ENCODE measurements at regions not wholly inside any gene's neighbourhood (a gene's known extent, or its start where the extent isn't known, plus 50 kb on each side); places are given as distances from the start of the nearest gene placed in this dataset.
A peak's percentile ranks its signal among the peaks of the same experiment; 100 is the strongest.

DNA sequence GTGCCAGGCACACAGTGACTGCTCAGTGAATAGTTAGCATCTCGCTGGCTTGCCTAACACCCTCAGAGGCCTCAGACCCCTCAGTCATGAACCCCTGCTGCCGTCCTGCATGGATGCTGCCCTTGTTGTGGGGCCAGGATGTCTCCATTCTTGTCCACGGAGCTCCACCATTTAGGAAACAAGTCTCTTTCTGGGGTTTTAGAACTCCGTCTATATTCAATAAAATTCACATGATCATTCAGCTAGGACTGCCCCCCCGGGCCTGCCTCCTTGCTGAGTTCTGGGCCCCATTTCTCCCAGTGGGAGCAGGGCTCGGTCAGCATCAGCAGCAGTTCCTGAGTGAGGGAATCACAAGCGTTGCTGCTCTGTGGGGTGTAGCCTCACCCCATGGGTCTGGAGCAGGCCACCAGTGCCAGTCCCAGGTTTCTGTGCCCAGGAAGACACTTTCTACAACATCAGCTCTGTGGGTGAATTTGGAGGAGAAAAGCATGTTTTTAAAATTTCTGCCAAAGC, 134.1 kb downstream of the RHOU start:
- H3K9me3 ChIP-seq (ENCODE audit: control insufficient read depth in 2 of 2, low read length in 2 of 2), result no peaks in the 10 kb centered on the region
- H3K36me3 ChIP-seq (ENCODE audit: control insufficient read depth in 2 of 2, insufficient read depth in 2 of 2, low read length in 2 of 2), result no peaks in the 10 kb centered on the region
- H3K9ac ChIP-seq (ENCODE audit: low read length in 2 of 2), result no peak overlapping the region
- H3K4me1 ChIP-seq (ENCODE audit: control insufficient read depth, insufficient read depth, low read length), result peaks cover 6% of the 10 kb centered on the region
- H3K4me3 ChIP-seq (ENCODE audit: low read length in 2 of 2), result no peak overlapping the region
- H3K27ac ChIP-seq (ENCODE audit: low read length), result no peak overlapping the region
- H3K27me3 ChIP-seq (ENCODE audit: control insufficient read depth in 1 of 2, insufficient read depth in 2 of 2, low read length in 2 of 2), result no peaks in the 10 kb centered on the region

DNA sequence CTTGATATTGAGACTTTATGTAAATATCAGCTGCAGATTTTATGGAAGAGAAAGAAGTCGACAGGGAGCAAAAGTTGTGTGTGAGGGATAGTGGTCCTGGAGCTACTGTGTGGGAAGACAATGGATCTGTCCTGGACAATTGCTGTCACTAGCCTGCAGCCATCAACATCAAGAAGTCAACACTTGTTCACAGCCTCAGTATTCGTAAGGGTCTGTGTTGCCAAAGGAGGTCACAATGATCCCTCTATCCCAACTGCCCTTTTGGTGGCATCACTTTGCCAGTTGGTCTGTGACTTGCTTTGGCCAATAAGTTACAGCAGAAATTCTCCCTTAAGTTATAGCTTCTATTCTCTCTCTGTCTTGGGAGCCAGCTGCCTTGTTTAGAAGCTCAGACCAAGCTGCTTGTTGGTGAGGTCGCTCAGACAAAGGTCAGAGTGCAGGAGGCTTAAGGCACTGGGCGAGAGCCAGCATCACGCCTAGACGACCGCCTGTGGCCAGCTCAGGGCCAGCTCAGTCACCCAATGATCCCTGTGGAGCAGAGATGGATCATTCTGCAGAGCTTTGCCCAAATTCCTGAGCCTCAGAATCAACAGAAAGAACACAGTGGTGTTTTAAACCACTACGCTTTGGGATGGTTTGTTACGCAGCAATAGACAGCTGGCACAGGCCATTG, 134.9 kb downstream of the RHOU start:
- no peak overlapping the region for H3K4me3 ChIP-seq (ENCODE audit: low read length in 2 of 2)
- H3K27me3 ChIP-seq (ENCODE audit: control insufficient read depth in 1 of 2, insufficient read depth in 2 of 2, low read length in 2 of 2), result no peaks in the 10 kb centered on the region
- peaks cover 6% of the 10 kb centered on the region for H3K4me1 ChIP-seq (ENCODE audit: control insufficient read depth, insufficient read depth, low read length)
- no peaks in the 10 kb centered on the region for H3K36me3 ChIP-seq (ENCODE audit: control insufficient read depth in 2 of 2, insufficient read depth in 2 of 2, low read length in 2 of 2)
- no peaks in the 10 kb centered on the region for H3K9me3 ChIP-seq (ENCODE audit: control insufficient read depth in 2 of 2, low read length in 2 of 2)
- H3K9ac ChIP-seq (ENCODE audit: low read length in 2 of 2), result no peak overlapping the region
- no peak overlapping the region for H3K27ac ChIP-seq (ENCODE audit: low read length)

DNA sequence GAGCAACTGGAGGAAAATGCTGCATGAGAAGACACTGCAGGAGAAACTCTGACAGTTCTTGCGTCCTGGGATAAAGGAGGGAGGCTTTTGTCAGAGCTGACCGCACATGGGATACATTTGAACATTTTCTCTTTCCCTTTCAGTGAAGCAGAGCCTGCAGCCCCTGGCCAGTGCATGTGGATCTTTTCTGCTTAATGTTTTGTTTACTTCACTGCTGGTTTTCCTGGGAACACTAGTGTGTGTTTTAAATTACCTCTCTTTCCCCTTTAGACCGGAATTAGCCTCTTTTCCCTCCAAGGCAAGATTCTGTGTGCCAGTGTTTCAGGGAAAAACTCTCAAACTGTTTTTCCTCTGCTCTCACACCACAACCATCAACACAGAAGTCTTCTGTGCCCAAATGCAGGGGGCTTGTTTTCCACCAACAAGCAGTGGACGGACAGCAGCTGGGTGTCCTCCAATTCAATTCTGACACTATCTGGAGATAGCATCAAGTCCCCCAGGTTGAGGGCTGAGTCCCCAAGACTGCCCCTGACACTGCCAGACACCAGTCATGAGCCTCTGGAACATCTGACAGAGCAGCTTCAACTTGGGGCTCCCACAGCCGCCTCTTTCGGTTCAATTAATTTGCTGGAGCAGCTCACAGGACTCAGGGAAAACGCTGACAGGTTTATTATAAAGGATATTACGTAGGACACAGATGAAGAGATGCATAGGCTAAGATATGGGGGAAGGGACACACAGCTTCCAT, 136.2 kb downstream of the RHOU start:
- Histone ChIP-seq H3K9me3 (ENCODE audit: control insufficient read depth in 2 of 2, low read length in 2 of 2) (no peaks in the 10 kb centered on the region), H3K36me3 (ENCODE audit: control insufficient read depth in 2 of 2, insufficient read depth in 2 of 2, low read length in 2 of 2) (no peaks in the 10 kb centered on the region), H3K27me3 (ENCODE audit: control insufficient read depth in 1 of 2, insufficient read depth in 2 of 2, low read length in 2 of 2) (no peaks in the 10 kb centered on the region), H3K9ac (ENCODE audit: low read length in 2 of 2) (no peak overlapping the region), H3K4me3 (ENCODE audit: low read length in 2 of 2) (peak overlapping the region in 1 of 2 donors; percentile 15), H3K27ac (ENCODE audit: low read length) (no peak overlapping the region), H3K4me1 (ENCODE audit: control insufficient read depth, insufficient read depth, low read length) (peaks cover 6% of the 10 kb centered on the region)

DNA sequence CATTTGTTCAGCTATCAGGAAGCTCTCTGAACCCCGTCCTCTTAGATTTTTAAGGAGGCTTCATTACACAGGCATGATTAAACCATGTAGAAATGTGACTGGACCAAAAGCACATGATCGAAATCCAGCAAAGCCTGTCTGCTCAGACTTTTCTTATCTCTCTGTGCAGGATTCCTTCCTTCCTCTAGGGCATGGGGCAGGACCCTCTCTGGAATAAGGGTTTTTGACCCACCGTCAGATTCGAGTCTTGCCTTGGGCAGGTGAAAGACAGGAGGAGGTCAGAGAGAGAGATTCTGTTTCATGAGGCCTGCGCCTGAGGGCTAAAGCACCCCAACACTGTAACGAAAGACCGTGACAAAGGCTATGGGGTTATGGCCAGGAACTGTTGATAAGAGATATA, 136.8 kb downstream of the RHOU start:
- Histone ChIP-seq H3K9me3 (ENCODE audit: control insufficient read depth in 2 of 2, low read length in 2 of 2) (no peaks in the 10 kb centered on the region), H3K27me3 (ENCODE audit: control insufficient read depth in 1 of 2, insufficient read depth in 2 of 2, low read length in 2 of 2) (no peaks in the 10 kb centered on the region), H3K4me1 (ENCODE audit: control insufficient read depth, insufficient read depth, low read length) (peaks cover 6% of the 10 kb centered on the region), H3K9ac (ENCODE audit: low read length in 2 of 2) (no peak overlapping the region), H3K4me3 (ENCODE audit: low read length in 2 of 2) (no peak overlapping the region), H3K36me3 (ENCODE audit: control insufficient read depth in 2 of 2, insufficient read depth in 2 of 2, low read length in 2 of 2) (no peaks in the 10 kb centered on the region), H3K27ac (ENCODE audit: low read length) (no peak overlapping the region)

DNA sequence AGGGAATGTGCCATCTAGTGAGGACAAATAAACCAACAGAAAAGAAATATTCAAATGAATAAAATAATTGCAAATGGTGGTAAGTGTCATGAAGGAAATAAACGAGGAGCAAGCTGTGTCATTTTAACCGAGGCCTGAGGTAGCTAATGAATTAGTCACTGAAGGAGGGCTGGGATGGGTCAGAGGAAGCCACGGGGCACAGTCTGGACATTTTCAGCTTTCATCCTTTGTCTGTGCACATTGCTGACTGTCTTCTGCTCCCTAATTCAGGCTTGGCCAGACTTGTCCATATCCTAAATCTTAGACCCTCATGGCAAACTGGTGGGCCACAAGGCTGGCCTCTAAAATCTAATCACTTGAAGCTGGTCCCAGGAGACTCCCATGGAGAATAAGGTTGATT, 138.4 kb downstream of the RHOU start:
- Histone ChIP-seq H3K27me3 (ENCODE audit: control insufficient read depth in 1 of 2, insufficient read depth in 2 of 2, low read length in 2 of 2) (no peaks in the 10 kb centered on the region), H3K4me3 (ENCODE audit: low read length in 2 of 2) (no peak overlapping the region), H3K9me3 (ENCODE audit: control insufficient read depth in 2 of 2, low read length in 2 of 2) (no peaks in the 10 kb centered on the region), H3K36me3 (ENCODE audit: control insufficient read depth in 2 of 2, insufficient read depth in 2 of 2, low read length in 2 of 2) (no peaks in the 10 kb centered on the region), H3K27ac (ENCODE audit: low read length) (no peak overlapping the region), H3K9ac (ENCODE audit: low read length in 2 of 2) (no peak overlapping the region), H3K4me1 (ENCODE audit: control insufficient read depth, insufficient read depth, low read length) (peaks cover 6% of the 10 kb centered on the region)

- no peaks in the 10 kb centered on the region for H3K36me3 ChIP-seq (ENCODE audit: control insufficient read depth in 2 of 2, insufficient read depth in 2 of 2, low read length in 2 of 2)
- no peak overlapping the region for H3K9ac ChIP-seq (ENCODE audit: low read length in 2 of 2)
- no peak overlapping the region for H3K27ac ChIP-seq (ENCODE audit: low read length)
- H3K4me3 ChIP-seq (ENCODE audit: low read length in 2 of 2), result no peak overlapping the region
- H3K27me3 ChIP-seq (ENCODE audit: control insufficient read depth in 1 of 2, insufficient read depth in 2 of 2, low read length in 2 of 2), result no peaks in the 10 kb centered on the region
- H3K4me1 ChIP-seq (ENCODE audit: control insufficient read depth, insufficient read depth, low read length), result peaks cover 6% of the 10 kb centered on the region
- H3K9me3 ChIP-seq (ENCODE audit: control insufficient read depth in 2 of 2, low read length in 2 of 2), result no peaks in the 10 kb centered on the region
Observed at GRCh38 chr1:228875741-228876140, 140.5 kb downstream of the RHOU start.

- no peak overlapping the region for H3K4me3 ChIP-seq (ENCODE audit: low read length in 2 of 2)
- no peaks in the 10 kb centered on the region for H3K36me3 ChIP-seq (ENCODE audit: control insufficient read depth in 2 of 2, insufficient read depth in 2 of 2, low read length in 2 of 2)
- peaks cover 3% of the 10 kb centered on the region for H3K4me1 ChIP-seq (ENCODE audit: control insufficient read depth, insufficient read depth, low read length)
- H3K9me3 ChIP-seq (ENCODE audit: control insufficient read depth in 2 of 2, low read length in 2 of 2), result no peaks in the 10 kb centered on the region
- no peak overlapping the region for H3K27ac ChIP-seq (ENCODE audit: low read length)
- H3K27me3 ChIP-seq (ENCODE audit: control insufficient read depth in 1 of 2, insufficient read depth in 2 of 2, low read length in 2 of 2), result no peaks in the 10 kb centered on the region
- H3K9ac ChIP-seq (ENCODE audit: low read length in 2 of 2), result no peak overlapping the region
Observed at GRCh38 chr1:228876187-228876586, 140.9 kb downstream of the RHOU start.

DNA sequence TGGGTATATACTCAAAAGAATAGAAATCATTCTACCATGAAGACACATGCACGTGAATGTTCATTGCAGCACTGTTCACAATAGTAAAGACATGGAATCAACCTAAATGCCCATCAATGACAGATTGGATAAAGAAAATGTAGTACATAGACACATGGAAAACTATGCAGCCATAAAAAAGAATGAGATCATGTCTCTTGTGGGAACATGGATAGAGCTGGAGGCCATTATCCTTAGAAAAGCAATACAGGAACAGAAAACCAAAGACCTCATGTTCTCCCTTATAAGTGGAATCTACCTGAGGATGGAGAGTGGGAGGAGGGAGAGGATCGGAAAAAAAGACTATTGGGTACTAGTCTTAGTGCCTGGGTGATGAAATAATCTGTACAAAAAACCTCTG, 143.9 kb downstream of the RHOU start:
- Histone ChIP-seq H3K4me3 (ENCODE audit: low read length in 2 of 2) (no peak overlapping the region), H3K27me3 (ENCODE audit: control insufficient read depth in 1 of 2, insufficient read depth in 2 of 2, low read length in 2 of 2) (no peaks in the 10 kb centered on the region), H3K9ac (ENCODE audit: low read length in 2 of 2) (no peak overlapping the region), H3K27ac (ENCODE audit: low read length) (no peak overlapping the region), H3K36me3 (ENCODE audit: control insufficient read depth in 2 of 2, insufficient read depth in 2 of 2, low read length in 2 of 2) (no peaks in the 10 kb centered on the region), H3K9me3 (ENCODE audit: control insufficient read depth in 2 of 2, low read length in 2 of 2) (no peaks in the 10 kb centered on the region), H3K4me1 (ENCODE audit: control insufficient read depth, insufficient read depth, low read length) (no peaks in the 10 kb centered on the region)

- H3K27ac ChIP-seq (ENCODE audit: low read length), result no peak overlapping the region
- H3K36me3 ChIP-seq (ENCODE audit: control insufficient read depth in 2 of 2, insufficient read depth in 2 of 2, low read length in 2 of 2), result no peaks in the 10 kb centered on the region
- H3K4me3 ChIP-seq (ENCODE audit: low read length in 2 of 2), result no peak overlapping the region
- H3K4me1 ChIP-seq (ENCODE audit: control insufficient read depth, insufficient read depth, low read length), result peaks cover 2% of the 10 kb centered on the region
- H3K27me3 ChIP-seq (ENCODE audit: control insufficient read depth in 1 of 2, insufficient read depth in 2 of 2, low read length in 2 of 2), result no peaks in the 10 kb centered on the region
- H3K9ac ChIP-seq (ENCODE audit: low read length in 2 of 2), result no peak overlapping the region
- no peaks in the 10 kb centered on the region for H3K9me3 ChIP-seq (ENCODE audit: control insufficient read depth in 2 of 2, low read length in 2 of 2)
Observed at GRCh38 chr1:228882041-228882770, 146.9 kb downstream of the RHOU start.

DNA sequence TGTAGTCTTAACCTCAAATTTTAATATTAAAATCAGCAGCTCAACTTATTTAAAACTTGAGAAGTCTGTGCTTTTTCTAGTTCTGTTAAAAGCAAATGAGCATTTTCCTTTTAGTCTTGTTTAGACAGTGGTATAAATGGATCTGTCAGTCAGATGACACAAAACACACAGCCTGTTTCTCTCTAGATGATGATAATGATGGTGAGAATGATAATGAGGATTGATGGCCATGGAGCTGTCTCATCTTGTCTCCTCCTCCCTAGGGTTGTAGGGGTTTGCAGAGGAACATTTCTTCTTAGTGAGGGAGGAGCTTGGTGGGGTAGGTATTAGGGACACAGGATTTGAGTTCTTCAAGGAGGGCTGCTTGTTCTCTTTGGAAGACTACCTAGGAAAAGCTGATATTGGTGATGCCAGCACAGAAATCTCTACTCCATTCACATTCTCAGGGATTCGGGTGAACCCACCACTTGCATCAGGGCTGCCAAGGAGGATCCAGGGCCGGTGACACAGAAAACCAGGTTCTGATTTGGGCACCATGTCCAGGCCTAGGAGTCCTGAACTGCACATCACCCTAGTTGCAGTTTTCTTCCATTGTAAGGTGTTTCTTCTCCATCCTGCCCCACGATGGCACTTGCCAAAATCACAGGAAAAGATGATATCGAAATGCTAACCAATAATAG, 147.6 kb downstream of the RHOU start:
- Histone ChIP-seq H3K9ac (ENCODE audit: low read length in 2 of 2) (no peak overlapping the region), H3K27me3 (ENCODE audit: control insufficient read depth in 1 of 2, insufficient read depth in 2 of 2, low read length in 2 of 2) (no peaks in the 10 kb centered on the region), H3K4me1 (ENCODE audit: control insufficient read depth, insufficient read depth, low read length) (peaks cover 2% of the 10 kb centered on the region), H3K36me3 (ENCODE audit: control insufficient read depth in 2 of 2, insufficient read depth in 2 of 2, low read length in 2 of 2) (no peaks in the 10 kb centered on the region), H3K4me3 (ENCODE audit: low read length in 2 of 2) (no peak overlapping the region), H3K27ac (ENCODE audit: low read length) (no peak overlapping the region), H3K9me3 (ENCODE audit: control insufficient read depth in 2 of 2, low read length in 2 of 2) (no peaks in the 10 kb centered on the region)

All from stomach smooth muscle (tissue), 2 donors.